ENCODE measurements at regions not wholly inside any gene's neighbourhood (a gene's known extent, or its start where the extent isn't known, plus 50 kb on each side); places are given as distances from the start of the nearest gene placed in this dataset.
"Not testable (repeated sequence)": the region's sequence is repeated elsewhere in the genome, so short reads cannot be mapped to it uniquely, and the experiment has no call there.

DNA sequence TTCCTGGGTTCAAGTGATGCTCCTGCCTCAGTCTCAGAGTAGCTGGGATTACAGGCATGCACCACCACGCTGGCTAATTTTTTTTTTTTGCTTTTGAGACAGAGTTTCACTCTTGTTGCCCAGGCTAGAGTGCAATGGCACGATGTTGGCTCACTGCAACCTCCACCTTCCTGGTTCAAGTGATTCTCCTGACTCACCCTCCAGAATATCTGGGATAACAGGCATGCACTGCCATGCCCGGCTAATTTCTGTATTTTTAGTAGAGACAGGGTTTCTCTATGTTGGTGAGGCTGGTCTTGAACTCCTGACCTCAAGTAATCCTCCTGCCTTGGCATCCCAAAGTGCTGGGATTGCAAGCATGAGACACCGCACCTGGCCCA lies 89.6 kb upstream of the KLF6 start:
- TF ChIP-seq, protein P1, sequence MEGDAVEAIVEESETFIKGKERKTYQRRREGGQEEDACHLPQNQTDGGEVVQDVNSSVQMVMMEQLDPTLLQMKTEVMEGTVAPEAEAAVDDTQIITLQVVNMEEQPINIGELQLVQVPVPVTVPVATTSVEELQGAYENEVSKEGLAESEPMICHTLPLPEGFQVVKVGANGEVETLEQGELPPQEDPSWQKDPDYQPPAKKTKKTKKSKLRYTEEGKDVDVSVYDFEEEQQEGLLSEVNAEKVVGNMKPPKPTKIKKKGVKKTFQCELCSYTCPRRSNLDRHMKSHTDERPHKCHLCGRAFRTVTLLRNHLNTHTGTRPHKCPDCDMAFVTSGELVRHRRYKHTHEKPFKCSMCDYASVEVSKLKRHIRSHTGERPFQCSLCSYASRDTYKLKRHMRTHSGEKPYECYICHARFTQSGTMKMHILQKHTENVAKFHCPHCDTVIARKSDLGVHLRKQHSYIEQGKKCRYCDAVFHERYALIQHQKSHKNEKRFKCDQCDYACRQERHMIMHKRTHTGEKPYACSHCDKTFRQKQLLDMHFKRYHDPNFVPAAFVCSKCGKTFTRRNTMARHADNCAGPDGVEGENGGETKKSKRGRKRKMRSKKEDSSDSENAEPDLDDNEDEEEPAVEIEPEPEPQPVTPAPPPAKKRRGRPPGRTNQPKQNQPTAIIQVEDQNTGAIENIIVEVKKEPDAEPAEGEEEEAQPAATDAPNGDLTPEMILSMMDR (IDR thresholded peaks at IDR 0.05; ENCODE audit: insufficient read depth, low read length, poor library complexity, severe bottlenecking), result not testable (repeated sequence)
- TF ChIP-seq EZH2phosphoT487 (conservative IDR thresholded peaks at IDR 0.05; ENCODE audit: low read length), result not testable (repeated sequence)
